Natural killer cell (primary cell): ENCODE measurements at regions not wholly inside any gene's neighbourhood (a gene's known extent, or its start where the extent isn't known, plus 50 kb on each side); places are given as distances from the start of the nearest gene placed in this dataset.

Experiments used
- ATAC-seq, 3 donors: fragments of 150-1000 bp in 2 of 3; fragments of 200-7000 bp in 1 of 3; cut with Tn5 transposase; 1 replicate in 1 of 3; 2 replicates in 2 of 3; pipeline ENCODE4 v1.10.0; 2021; ENCODE audit warnings: mild to moderate bottlenecking in 2 of 3, moderate library complexity in 2 of 3
- DNase-seq, 2 donors: peaks; one replicate each; pipeline versions ENCODE4 v3.0.0 to v3.0.0-alpha.2; 2013 to 2021; ENCODE audit warnings: mixed read lengths in 1 of 2
- H3K27ac ChIP-seq: one replicate; pipeline ENCODE4 v1.5.1; 2013; ENCODE audit warnings: mild to moderate bottlenecking, low read length
- H3K27me3 ChIP-seq: one replicate; pipeline ENCODE4 v1.6.1; 2013; ENCODE audit warnings: low read length; ENCODE audit not compliant: control insufficient read depth, insufficient read depth
- H3K36me3 ChIP-seq: one replicate; pipeline ENCODE4 v1.6.1; 2013; ENCODE audit warnings: low read length; ENCODE audit not compliant: control insufficient read depth, insufficient read depth
- H3K4me1 ChIP-seq: one replicate; pipeline ENCODE4 v1.6.1; 2013; ENCODE audit warnings: low read length; ENCODE audit not compliant: control insufficient read depth, insufficient read depth
- H3K4me3 ChIP-seq: one replicate; pipeline ENCODE4 v1.5.1; 2013; ENCODE audit warnings: low read length
- H3K9me3 ChIP-seq: one replicate; pipeline ENCODE4 v1.6.1; 2013; ENCODE audit warnings: low read length; ENCODE audit not compliant: control insufficient read depth, insufficient read depth
- H3K27ac Mint-ChIP-seq, 2 donors: one replicate each; pipeline ENCODE4 v1.8.0; 2022; ENCODE audit warnings: mild to moderate bottlenecking in 2 of 2, mixed read lengths in 2 of 2, moderate library complexity in 1 of 2
- H3K27me3 Mint-ChIP-seq, 2 donors: one replicate each; pipeline ENCODE4 v1.8.0; 2022; ENCODE audit warnings: low read depth in 2 of 2, mixed read lengths in 2 of 2
- H3K36me3 Mint-ChIP-seq: one replicate; pipeline ENCODE4 v1.8.0; 2022; ENCODE audit warnings: mixed read lengths
- H3K4me1 Mint-ChIP-seq, 2 donors: one replicate each; pipeline ENCODE4 v1.8.0; 2022; ENCODE audit warnings: mixed read lengths in 2 of 2
- H3K4me3 Mint-ChIP-seq: one replicate; pipeline ENCODE4 v1.8.0; 2022; ENCODE audit warnings: mild to moderate bottlenecking, moderate library complexity, mixed read lengths
- H3K9me3 Mint-ChIP-seq, 2 donors: one replicate each; pipeline ENCODE4 v1.8.0; 2022; ENCODE audit warnings: mixed read lengths in 2 of 2
- CTCF ChIP-seq: fragments of 200-600 bp; IDR thresholded peaks from one replicate; pipeline ENCODE4 v1.8.0; 2022; ENCODE audit warnings: antibody characterized with exemption
- WGBS: methylation state at CpG from one replicate; pipeline ENCODE4 v1.1.7; 2013; ENCODE audit warnings: missing lambda C conversion rate; ENCODE audit not compliant: insufficient coverage; 5-methylcytosine and 5-hydroxymethylcytosine counted together
- intact Hi-C: fragments of 100-400 bp; cut with micrococcal nuclease; formaldehyde crosslinking; loops from one replicate; pipeline ENCODE4 v1.14.2; 2022

GRCh38 chr7:85457911-85458310 is 271.1 kb upstream of the SEMA3D start:
- 89% methylated on average over 3 of the region's 4 CpGs for WGBS
- Histone ChIP-seq H3K4me3 (no peak overlapping the region), H3K9me3 (no peaks in the 10 kb centered on the region), H3K27ac (no peak overlapping the region), H3K4me1 (no peaks in the 10 kb centered on the region), H3K36me3 (no peaks in the 10 kb centered on the region), H3K27me3 (no peaks in the 10 kb centered on the region)
- TF ChIP-seq CTCF = no peak
- Mint-ChIP-seq H3K4me1 (no peaks in the 10 kb centered on the region), H3K4me3 (no peak overlapping the region), H3K36me3 (no peaks in the 10 kb centered on the region), H3K27me3 (no peaks in the 10 kb centered on the region), H3K27ac (no peak overlapping the region), H3K9me3 (peaks cover 2 to 6% of the 10 kb centered on the region in 2 donors)
- DNase-seq = no peak
- ATAC-seq = no peak
- intact Hi-C loops = no loop called here

DNA sequence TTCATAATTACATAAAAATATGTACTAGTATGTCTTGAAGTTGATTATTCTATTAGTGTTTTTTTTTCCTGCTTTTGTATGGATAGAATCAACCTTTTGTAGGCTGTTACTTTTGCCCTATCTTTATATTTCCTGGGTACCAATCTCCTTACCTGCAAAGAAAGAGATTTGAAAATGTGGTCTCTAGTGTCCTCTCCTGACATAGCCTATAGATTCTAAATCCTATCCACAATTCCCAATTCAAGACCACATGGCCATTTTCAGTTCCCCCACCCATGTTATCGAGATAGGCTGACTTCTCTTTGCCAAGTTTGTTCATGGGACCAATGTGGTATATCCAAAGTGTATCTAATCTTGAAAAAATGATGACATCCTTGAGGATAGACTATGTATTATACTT is 269.4 kb upstream of the SEMA3D start:
- intact Hi-C loops = no loop called here
- DNase-seq (no peak), ATAC-seq (no peak)
- Histone ChIP-seq H3K9me3 (no peaks in the 10 kb centered on the region), H3K27me3 (no peaks in the 10 kb centered on the region), H3K27ac (no peak overlapping the region), H3K4me3 (no peak overlapping the region), H3K4me1 (no peaks in the 10 kb centered on the region), H3K36me3 (no peaks in the 10 kb centered on the region)
- Mint-ChIP-seq H3K27ac (no peak overlapping the region), H3K36me3 (no peaks in the 10 kb centered on the region), H3K4me3 (no peak overlapping the region), H3K27me3 (no peaks in the 10 kb centered on the region), H3K4me1 (no peaks in the 10 kb centered on the region), H3K9me3 (peaks cover under 1 to 7% of the 10 kb centered on the region in 2 donors)
- 100% methylated on average over 1 of the region's 1 CpG for whole genome bisulfite sequencing
- no peak for TF ChIP-seq CTCF

DNA sequence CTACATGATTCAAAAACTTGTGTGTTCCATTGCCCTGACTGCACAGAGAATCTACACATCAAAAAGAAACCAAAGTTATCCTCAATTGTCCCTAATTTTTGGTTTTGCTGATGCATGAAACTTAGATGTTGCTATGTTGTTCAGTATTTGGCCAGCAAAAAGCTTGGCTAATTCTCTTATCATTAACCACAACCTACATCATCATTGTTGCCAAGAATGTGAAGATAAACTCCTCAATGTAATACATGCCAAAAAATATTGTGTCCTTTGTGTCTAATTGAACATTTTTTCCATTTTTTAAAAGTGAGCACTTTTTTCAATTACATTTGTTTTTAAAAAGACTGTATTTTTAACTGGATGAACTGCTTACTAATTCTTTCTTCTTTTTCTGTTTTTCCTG is 268.0 kb upstream of the SEMA3D start:
- Histone ChIP-seq H3K27ac (no peak overlapping the region), H3K36me3 (no peaks in the 10 kb centered on the region), H3K4me3 (no peak overlapping the region), H3K4me1 (no peaks in the 10 kb centered on the region), H3K27me3 (no peaks in the 10 kb centered on the region), H3K9me3 (no peaks in the 10 kb centered on the region)
- Mint-ChIP-seq H3K4me1 (no peaks in the 10 kb centered on the region), H3K36me3 (no peaks in the 10 kb centered on the region), H3K9me3 (peaks cover 2 to 12% of the 10 kb centered on the region in 2 donors), H3K27me3 (no peaks in the 10 kb centered on the region), H3K27ac (no peak overlapping the region), H3K4me3 (no peak overlapping the region)
- TF ChIP-seq CTCF = no peak
- DNase-seq (no peak), ATAC-seq (no peak)
- intact Hi-C loops = no loop called here

DNA sequence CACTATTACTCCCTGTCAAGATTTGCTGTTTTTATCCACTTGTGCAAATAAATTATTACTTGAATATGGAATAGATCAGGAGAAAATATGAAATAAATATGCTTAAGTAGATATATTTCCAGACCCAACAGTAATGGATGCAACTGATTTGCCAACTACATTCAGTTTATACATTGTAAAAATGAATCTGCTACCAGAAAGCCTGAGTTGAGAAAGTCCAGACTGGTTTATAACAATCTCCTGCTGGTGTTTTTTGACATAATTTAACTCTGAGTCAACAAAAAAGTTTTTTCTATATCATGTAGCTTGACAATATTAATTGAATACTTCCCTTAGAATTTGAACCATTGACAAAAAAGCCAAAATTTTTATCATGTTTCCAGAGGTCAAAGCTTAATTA is 265.8 kb upstream of the SEMA3D start:
- peaks cover 2 to 10% of the 10 kb centered on the region in 2 donors for H3K9me3 Mint-ChIP-seq
- Histone ChIP-seq H3K36me3 (no peaks in the 10 kb centered on the region), H3K4me3 (no peak overlapping the region), H3K27ac (no peak overlapping the region), H3K27me3 (no peaks in the 10 kb centered on the region), H3K4me1 (no peaks in the 10 kb centered on the region), H3K9me3 (peaks cover 1% of the 10 kb centered on the region)
- no peak for TF ChIP-seq CTCF
- H3K4me3 Mint-ChIP-seq = no peak overlapping the region
- ATAC-seq (no peak), DNase-seq (no peak)
- intact Hi-C loops = no loop called here
- H3K27ac Mint-ChIP-seq = no peak overlapping the region
- H3K36me3 Mint-ChIP-seq = no peaks in the 10 kb centered on the region
- H3K27me3 Mint-ChIP-seq = no peaks in the 10 kb centered on the region
- no peaks in the 10 kb centered on the region for H3K4me1 Mint-ChIP-seq
